Breast epithelium (tissue), 4 donors: ENCODE measurements at regions not wholly inside any gene's neighbourhood (a gene's known extent, or its start where the extent isn't known, plus 50 kb on each side); places are given as distances from the start of the nearest gene placed in this dataset.

Experiments used
- DNase-seq, 2 donors: peaks; one replicate each; pipeline ENCODE4 v3.0.0-alpha.2; 2019; ENCODE audit warnings: low spot score in 2 of 2
- H3K27ac ChIP-seq, 2 donors: fragments of 200-600 bp; sonication (generic) in 1 of 2; one replicate each; pipeline ENCODE4 v1.5.1; 2016 to 2019; ENCODE audit warnings: mild to moderate bottlenecking in 1 of 2
- H3K27me3 ChIP-seq, 2 donors: fragments of 200-600 bp; sonication (generic) in 1 of 2; one replicate each; pipeline versions ENCODE4 v1.5.1 to v1.6.0; 2017 to 2019; ENCODE audit warnings: control low read depth in 1 of 2, mild to moderate bottlenecking in 1 of 2
- H3K36me3 ChIP-seq: fragments of 200-600 bp; one replicate; pipeline ENCODE4 v1.5.1; 2019
- H3K4me1 ChIP-seq, 2 donors: fragments of 200-600 bp; sonication (generic); one replicate each; pipeline ENCODE4 v1.5.1; 2016 to 2019; ENCODE audit warnings: control low read depth in 1 of 2
- H3K4me3 ChIP-seq, 3 donors: fragments of 200-600 bp; sonication (generic); 1 replicate in 2 of 3; 2 replicates in 1 of 3; pipeline ENCODE4 v1.5.1; 2016 to 2019; ENCODE audit warnings: mild to moderate bottlenecking in 3 of 3, moderate library complexity in 2 of 3
- H3K9me3 ChIP-seq, 2 donors: fragments of 200-600 bp; sonication (generic) in 1 of 2; one replicate each; pipeline ENCODE4 v1.5.1; 2016 to 2019; ENCODE audit warnings: control low read depth in 1 of 2
- CTCF ChIP-seq, 3 donors: fragments of 450-650 bp; IDR thresholded peaks; one replicate each; pipeline ENCODE4 v1.5.1; 2016 to 2017; ENCODE audit warnings: antibody characterized with exemption in 3 of 3, mild to moderate bottlenecking in 3 of 3, moderate library complexity in 3 of 3
- POLR2A ChIP-seq: fragments of 450-650 bp; IDR thresholded peaks from one replicate; pipeline ENCODE4 v1.6.1; 2016; ENCODE audit warnings: antibody characterized with exemption, mild to moderate bottlenecking, moderate library complexity
- POLR2AphosphoS5 ChIP-seq, 3 donors: sonication (generic); formaldehyde crosslinking; IDR thresholded peaks; one replicate each; pipeline ENCODE4 v1.6.1; 2017; ENCODE audit warnings: antibody characterized with exemption in 3 of 3
- intact Hi-C: fragments of 100-400 bp; cut with DNase I; formaldehyde crosslinking; loops from one replicate; pipeline ENCODE4 v1.15.1; 2023; ENCODE audit warnings: low total_unique reads

- Histone ChIP-seq H3K36me3 (no peaks in the 10 kb centered on the region), H3K27me3 (no peaks in the 10 kb centered on the region), H3K4me1 (no peaks in the 10 kb centered on the region), H3K4me3 (no peak overlapping the region), H3K27ac (no peak overlapping the region), H3K9me3 (no peaks in the 10 kb centered on the region)
- TF ChIP-seq POLR2A (no peak), POLR2AphosphoS5 (IDR thresholded peaks at IDR 0.05) (no peak), CTCF (IDR thresholded peaks at IDR 0.05) (no peak)
- intact Hi-C loops, result loop anchor here (10.0 kb wide), 1 partner anchor 780 kb away; no protein-coding TSS in a partner anchor
- no peak for DNase-seq
These were observed 473.6 kb downstream of the KCTD16 start for GRCh38 chr5:144644317-144644716.

- intact Hi-C loops, result loop anchor here (5.0 kb wide), 1 partner anchor 289 kb away; no protein-coding TSS in a partner anchor
- no peak overlapping the region for H3K4me3 ChIP-seq
- no peak for TF ChIP-seq POLR2AphosphoS5 (IDR thresholded peaks at IDR 0.05)
- TF ChIP-seq CTCF (IDR thresholded peaks at IDR 0.05), result no peak
- no peak for TF ChIP-seq POLR2A
These were observed 468.1 kb downstream of the KCTD16 start for GRCh38 chr5:144638787-144639186.

DNA sequence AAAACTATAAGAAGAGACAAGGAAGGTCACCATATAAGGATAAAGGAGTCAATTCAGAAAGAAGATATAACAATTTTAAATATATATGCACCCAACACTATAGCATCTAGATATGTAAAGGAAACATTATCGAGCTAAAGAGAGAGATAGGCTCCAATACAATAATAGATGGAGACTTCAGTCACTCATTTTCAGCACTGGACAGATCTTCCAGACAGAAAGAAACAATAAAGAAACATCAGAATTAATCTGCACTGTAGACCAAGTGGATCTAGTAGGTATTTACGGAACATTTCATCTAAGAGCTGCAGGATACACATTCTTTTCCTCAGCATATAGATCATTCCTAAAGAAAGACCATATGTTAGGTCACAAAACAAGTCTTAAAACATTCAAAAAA lies 463.5 kb downstream of the KCTD16 start:
- H3K27ac ChIP-seq, result no peak overlapping the region
- no peak for DNase-seq
- peaks cover 17 to 50% of the 10 kb centered on the region in 2 donors for H3K9me3 ChIP-seq
- no peak for TF ChIP-seq CTCF (IDR thresholded peaks at IDR 0.05)
- TF ChIP-seq POLR2AphosphoS5 (IDR thresholded peaks at IDR 0.05), result no peak
- TF ChIP-seq POLR2A, result no peak
- H3K4me3 ChIP-seq, result no peak overlapping the region
- intact Hi-C loops, result no loop called here
- H3K36me3 ChIP-seq, result no peaks in the 10 kb centered on the region
- no peaks in the 10 kb centered on the region for H3K4me1 ChIP-seq
- no peaks in the 10 kb centered on the region for H3K27me3 ChIP-seq

More at GRCh38 chr5:144638787-144639186, 468.1 kb downstream of the KCTD16 start:
- H3K27me3 ChIP-seq, result no peaks in the 10 kb centered on the region
- H3K4me1 ChIP-seq, result no peaks in the 10 kb centered on the region
- no peak for DNase-seq
- no peaks in the 10 kb centered on the region for H3K36me3 ChIP-seq
- peaks cover 0 to 30% of the 10 kb centered on the region in 2 donors for H3K9me3 ChIP-seq
- H3K27ac ChIP-seq, result no peak overlapping the region

DNA sequence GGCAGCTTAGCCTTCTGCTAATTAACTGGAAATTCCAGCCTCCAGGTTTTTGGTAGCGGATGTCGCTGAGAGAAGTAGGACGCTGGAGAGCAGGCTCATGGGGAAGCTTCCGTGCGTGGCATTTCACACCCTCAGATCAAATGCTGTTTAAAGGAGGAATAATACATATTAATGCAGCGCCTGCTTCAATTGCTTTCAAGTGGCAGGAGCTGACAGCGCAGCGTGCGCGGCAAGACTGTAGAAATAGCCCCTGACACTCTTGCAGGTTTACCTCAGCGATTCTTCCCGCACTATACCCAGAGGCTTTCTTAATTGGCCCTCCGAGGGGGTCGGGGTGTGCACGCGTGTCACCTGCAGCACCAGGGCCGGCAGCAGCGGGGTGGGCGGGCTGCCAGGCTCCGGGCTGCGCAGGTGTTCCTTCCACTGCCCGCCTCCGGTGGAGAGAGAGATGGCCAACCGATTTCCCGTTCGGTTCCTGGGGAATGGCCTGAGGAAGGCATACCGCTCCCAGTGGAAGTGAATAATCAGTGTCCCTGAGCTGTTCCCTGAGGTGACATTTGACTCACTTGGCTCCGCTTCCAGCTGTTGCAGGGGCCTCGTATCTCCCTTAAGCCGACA lies 427.9 kb downstream of the KCTD16 start:
- DNase-seq, result no peak
- TF ChIP-seq CTCF (IDR thresholded peaks at IDR 0.05), result no peak
- no peak for TF ChIP-seq POLR2AphosphoS5 (IDR thresholded peaks at IDR 0.05)
- no peak for TF ChIP-seq POLR2A
- intact Hi-C loops, result no loop called here
- Histone ChIP-seq H3K4me3 (peak overlapping the region in 2 of 3 donors; percentile 27 to 63), H3K36me3 (no peaks in the 10 kb centered on the region), H3K27me3 (peaks cover 0 to 6% of the 10 kb centered on the region in 2 donors), H3K9me3 (no peaks in the 10 kb centered on the region), H3K4me1 (no peaks in the 10 kb centered on the region), H3K27ac (no peak overlapping the region)

GRCh38 chr5:144596517-144596916 lies 425.8 kb downstream of the KCTD16 start:
- no peak for DNase-seq
- Histone ChIP-seq H3K4me1 (no peaks in the 10 kb centered on the region), H3K27ac (no peak overlapping the region), H3K9me3 (no peaks in the 10 kb centered on the region), H3K27me3 (peaks cover 0 to 6% of the 10 kb centered on the region in 2 donors), H3K36me3 (no peaks in the 10 kb centered on the region), H3K4me3 (no peak overlapping the region)
- intact Hi-C loops, result no loop called here
- TF ChIP-seq POLR2A (no peak), CTCF (IDR thresholded peaks at IDR 0.05) (no peak), POLR2AphosphoS5 (IDR thresholded peaks at IDR 0.05) (no peak)
